GM18870 (cell line): ENCODE measurements at regions not wholly inside any gene's neighbourhood (a gene's known extent, or its start where the extent isn't known, plus 50 kb on each side); places are given as distances from the start of the nearest gene placed in this dataset.

Experiments
- ATAC-seq: cut with Tn5 transposase; IDR thresholded peaks from one replicate; pipeline ENCODE4 v1.9.1; 2021; ENCODE audit warnings: moderate library complexity; ENCODE audit not compliant: unreplicated experiment

DNA sequence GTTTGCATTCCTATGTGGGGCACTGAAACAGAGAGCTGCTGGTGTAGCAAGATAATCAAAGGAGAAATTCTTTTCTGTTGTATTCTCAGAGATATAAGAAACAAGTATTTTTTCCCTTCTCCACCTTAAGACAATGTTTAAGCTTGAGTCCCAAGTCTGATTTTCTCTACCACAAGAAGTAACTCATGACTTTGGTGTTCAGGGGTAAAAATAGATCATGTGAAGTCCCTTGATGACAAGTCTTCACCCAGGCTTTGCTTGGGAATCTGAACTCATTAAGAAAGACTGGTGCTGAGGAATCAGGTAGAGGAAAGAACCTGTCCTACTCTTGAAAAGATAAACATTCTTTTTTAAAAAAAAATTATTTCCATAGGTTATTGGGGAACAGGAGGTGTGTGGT, 205.6 kb downstream of the ALDH8A1 start:
- no peak for ATAC-seq

GRCh38 chr6:134741200-134741536, 208.7 kb downstream of the ALDH8A1 start:
- no peak for ATAC-seq

- ATAC-seq: no peak
These were observed 209.3 kb downstream of the ALDH8A1 start for GRCh38 chr6:134740473-134741199.

DNA sequence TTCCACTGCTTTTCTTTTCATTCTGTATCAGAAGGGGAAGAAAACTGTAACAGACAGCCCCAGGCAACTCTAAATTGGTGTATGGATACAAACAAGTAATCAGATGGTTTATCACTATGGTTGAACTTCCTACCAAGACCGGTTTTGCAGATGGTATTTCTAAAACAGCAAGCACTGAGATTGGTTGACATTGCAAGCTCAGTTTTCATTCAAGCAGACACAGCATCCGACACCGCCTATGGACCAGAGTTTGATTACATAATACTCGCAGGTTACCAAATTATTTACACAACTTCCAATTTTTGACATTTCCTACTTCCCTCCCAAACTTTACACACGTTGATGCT, 209.9 kb downstream of the ALDH8A1 start:
- ATAC-seq: no peak

- ATAC-seq: no peak
These were observed 210.4 kb downstream of the ALDH8A1 start for GRCh38 chr6:134739299-134740026.

DNA sequence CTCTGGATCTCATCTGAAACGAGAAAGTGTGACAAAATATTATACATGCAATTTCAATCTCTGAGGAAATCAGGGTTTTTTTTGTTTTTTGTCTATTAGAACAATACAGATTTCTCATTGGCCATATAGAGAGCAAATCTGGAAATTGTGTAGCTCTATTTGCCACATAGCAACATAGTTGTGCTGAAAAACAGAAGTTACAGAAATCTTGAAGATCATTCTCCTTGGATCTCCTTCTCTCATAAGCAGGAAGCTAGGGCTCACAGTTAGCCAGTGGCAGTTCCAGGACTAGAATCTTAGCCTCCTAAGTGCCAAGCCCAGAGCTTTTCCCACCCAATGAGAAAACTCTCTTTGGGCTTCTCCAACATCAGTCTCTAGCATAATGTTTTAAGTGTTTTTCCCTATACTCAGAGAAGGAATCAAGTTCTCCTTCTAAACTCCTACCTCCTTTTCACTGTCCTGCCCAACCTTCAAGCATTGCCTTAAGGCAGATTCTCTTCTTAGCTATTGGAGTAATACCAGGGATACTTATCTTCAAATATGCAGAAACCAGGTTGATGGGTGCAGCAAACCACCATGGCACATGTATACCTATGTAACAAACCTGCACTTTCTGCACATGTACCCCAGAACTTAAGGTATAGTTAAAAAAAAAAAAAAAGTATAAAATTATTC, 211.6 kb downstream of the ALDH8A1 start:
- ATAC-seq: no peak

DNA sequence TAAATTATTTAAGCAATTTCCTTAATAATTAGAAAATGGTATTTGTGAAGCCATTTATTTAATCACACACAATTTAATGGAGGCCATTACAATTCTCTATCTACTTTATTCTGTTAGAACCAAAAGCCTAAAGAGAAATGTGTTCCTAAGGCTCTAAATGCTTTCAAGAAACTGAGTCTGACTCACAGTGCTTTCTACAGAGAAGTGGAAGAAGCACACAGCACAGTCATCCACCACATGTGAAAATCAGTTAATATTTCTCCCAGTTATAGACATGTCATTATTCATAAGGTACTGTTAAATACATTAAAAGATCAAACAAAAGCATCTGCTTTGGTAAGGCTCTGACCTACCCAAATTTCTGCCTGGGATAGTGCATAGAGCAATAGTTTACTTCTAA, 214.4 kb downstream of the ALDH8A1 start:
- no peak for ATAC-seq

DNA sequence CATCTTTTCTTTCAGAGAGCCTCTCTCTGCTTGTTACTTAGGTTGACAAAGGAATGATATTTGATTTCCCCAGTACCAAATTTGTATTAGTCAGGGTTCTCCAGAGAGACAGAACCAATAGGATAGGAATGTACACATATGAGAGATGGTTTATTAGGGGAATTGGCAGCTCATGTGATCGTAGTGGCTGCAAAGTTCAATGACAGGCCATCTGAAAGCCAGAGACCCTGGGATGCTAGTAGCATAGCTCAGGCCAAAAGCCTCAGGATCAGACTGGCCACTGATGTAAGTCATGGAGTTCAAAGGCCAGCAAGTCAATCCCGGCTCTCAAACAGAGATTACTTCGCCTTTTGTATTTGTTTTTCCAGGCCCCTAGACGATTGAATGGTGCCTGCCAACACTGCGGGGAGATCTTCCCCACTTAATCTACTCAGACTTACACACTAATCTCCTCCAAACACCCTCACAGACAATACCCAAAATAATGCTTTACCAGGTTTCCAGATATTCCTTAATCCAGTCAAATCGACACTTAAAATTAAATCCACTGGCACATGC, 215.5 kb downstream of the ALDH8A1 start:
- ATAC-seq: no peak

DNA sequence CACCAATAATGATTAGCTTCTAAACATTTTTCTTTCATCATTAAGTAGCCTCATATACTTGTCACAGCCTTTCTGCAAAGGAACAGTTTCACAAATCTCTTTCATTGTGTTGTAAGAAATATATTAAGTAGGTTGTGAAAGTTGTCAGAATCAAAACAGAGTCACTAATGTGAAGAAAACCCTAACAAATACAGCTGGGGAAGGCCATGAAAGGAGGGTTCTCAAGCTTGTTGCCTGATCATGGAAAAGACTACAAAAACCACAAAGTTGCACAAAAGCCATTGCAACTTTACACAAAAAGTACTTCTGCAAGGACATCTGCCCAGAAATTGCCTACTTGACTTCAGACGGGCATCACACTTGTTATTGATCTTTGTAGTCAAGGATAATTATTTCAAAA, 216.1 kb downstream of the ALDH8A1 start:
- no peak for ATAC-seq

DNA sequence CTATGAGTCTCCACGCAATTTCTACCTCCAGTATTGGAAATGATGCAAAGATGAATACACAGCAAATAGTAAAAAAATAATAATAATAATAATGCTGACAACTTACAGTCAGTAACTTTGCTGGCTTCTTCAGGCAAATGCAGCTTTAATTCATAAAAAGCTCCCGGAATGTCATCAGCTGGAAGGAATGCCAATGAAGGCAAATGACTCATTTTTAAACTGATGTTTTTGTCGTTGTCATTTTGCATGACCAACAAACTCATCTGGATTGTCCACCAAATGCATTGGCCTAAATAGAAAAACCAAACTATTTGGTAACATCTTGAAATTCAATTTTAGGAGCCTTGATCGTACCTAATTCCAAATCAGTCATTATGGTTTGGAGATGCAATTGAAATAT, 217.1 kb downstream of the ALDH8A1 start:
- no peak for ATAC-seq

GRCh38 chr6:134731615-134732014, 218.3 kb downstream of the ALDH8A1 start:
- no peak for ATAC-seq

DNA sequence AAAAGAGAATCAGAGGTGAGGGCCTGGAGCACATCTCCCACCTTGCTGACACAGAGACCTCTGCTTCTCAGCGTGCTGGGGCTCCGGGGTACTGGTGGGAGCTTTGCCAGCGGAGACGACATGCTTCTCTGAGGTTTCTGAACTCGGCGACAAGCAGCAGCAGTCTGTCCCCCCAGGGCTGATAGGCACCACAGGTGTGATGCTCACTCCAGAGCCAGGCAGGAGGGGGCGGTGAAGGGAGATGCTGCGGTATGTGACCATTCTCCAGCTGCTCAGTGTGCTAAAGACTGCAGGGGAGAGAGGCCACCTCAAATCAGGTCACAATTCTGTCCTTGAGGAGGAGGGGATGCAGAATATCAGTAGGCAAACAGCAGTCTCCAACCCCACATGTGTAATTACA, 219.9 kb downstream of the ALDH8A1 start:
- no peak for ATAC-seq

GRCh38 chr6:134729561-134729960, 220.3 kb downstream of the ALDH8A1 start:
- ATAC-seq: no peak

DNA sequence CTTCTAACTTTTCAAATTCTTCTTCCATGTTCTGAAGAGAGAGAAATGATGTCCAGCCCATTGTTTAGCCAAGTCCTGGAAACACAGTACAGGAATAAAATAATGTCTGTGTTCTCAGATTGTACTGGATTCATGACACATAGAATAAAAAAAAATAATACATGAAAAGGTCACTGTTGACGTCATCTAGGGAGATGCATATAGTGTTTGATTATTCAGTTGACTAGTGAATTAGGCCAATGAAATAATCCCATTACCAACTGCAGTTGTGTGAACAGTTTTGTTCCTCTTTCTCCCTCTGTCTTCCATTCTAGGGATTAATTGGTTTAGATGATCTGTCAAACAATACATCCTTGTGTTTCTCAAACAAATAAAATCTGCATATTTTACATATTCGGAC, 222.8 kb downstream of the ALDH8A1 start:
- ATAC-seq: no peak

GRCh38 chr6:134725590-134725989, 224.3 kb downstream of the ALDH8A1 start:
- no peak for ATAC-seq

- ATAC-seq: no peak
These were observed 225.0 kb downstream of the ALDH8A1 start for GRCh38 chr6:134724771-134725340.

- no peak for ATAC-seq
These were observed 226.6 kb downstream of the ALDH8A1 start for GRCh38 chr6:134723081-134723871.

DNA sequence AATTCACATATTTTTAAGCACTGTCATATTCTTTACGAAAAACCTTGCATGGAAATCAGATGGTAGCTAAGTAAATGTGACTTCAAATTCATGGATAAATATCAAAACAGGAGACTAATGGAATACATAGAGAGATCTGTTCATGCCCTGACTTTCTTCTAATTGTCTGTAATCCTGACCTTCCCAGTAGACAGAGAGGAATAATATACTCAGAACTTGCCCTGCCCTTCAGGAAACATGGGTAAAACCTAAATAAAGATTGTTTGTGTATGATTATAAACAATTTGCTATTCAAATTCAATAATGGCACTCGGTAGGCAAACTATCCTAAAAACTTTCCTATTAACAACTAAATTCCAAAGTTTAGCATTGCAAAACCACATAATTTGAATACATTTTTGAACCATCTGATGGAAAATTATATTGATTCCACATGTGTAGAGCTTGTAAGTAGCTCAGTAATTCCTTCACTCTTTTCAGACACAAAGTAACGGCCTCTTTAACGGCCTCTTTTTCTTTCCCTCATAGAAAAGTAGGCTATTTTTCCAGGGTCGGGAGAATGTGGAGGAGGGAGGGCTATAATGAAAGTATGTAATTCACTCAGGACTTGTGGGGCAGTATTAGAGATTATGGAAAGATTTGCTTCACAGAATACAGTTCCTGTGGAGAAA, 227.6 kb downstream of the ALDH8A1 start:
- no peak for ATAC-seq

DNA sequence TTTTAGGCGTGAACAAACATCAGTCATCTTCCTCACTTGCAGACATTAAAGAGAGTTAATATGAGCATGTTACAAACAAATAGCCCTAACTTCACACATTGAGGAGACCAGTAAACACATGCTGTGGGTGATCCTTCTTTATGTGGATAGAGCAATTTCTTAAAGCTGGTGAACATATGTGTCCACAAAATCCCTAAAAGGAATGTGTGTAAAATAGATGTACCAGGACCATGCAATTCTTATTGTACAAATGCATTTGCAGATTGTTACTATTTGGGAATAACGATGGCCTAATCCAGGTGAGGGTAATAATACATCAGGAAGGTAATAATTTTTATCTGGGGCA, 228.9 kb downstream of the ALDH8A1 start:
- no peak for ATAC-seq

DNA sequence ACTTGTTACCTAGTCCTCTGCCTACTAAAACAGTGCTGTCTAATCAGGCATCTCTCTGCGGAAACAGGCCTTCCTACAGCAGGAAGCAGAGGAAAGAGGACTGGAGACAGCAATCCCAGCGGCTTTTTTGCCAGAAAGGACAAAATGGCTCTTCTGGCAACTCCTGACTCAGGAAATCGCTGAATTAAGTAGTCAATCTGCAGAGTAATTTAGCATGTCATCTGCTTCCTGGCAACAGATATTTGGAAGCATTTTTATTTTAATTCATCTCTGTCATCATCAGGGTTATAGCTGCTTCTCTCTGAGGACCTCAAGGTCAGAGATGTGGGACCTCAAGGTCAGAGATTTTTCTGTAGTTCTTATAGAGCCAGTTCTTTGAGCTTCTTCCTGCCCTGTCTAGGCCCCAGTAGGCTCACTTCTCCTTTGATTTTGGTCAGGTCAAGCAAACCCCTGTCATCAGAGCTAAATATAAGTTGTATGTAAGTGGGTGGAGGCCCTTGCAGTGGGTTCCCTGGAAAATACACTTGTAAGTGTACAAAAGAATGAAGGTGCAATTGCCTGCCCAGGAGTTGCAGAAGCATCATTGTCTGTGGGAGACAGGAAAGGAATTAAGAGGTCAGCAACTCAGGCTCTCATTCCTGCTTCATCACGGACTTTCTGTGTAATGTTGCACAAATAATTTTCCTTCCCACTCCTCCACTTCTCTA, 229.4 kb downstream of the ALDH8A1 start:
- no peak for ATAC-seq
